ENCODE measurements at regions not wholly inside any gene's neighbourhood (a gene's known extent, or its start where the extent isn't known, plus 50 kb on each side); places are given as distances from the start of the nearest gene placed in this dataset.

DNA sequence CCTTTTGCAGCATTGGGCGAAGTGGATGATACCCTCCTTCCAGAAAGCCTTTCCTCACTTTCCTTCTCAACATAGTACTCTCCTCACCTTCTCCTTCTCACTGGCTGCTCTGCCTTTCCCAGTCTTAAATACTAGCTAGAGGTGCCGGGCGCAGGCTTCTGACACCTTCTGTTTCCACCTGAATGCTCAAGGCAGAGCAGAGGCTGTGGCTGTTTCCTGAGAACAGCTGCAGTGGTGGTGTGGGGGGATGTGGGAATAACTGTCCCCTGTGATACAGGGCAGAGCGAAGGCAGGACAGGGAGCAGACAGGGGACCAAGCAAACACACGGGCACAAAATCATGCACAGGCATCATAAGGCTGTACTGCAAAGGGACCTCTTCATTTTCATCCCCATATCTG is 303.1 kb downstream of the SS18 start:
- TF ChIP-seq CTCF (IDR thresholded peaks at IDR 0.05; ENCODE audit: poor library complexity) (no peak), EZH2 (IDR thresholded peaks at IDR 0.05; ENCODE audit: borderline replicate concordance) (no peak)
